ENCODE measurements at regions not wholly inside any gene's neighbourhood (a gene's known extent, or its start where the extent isn't known, plus 50 kb on each side); places are given as distances from the start of the nearest gene placed in this dataset.

DNA sequence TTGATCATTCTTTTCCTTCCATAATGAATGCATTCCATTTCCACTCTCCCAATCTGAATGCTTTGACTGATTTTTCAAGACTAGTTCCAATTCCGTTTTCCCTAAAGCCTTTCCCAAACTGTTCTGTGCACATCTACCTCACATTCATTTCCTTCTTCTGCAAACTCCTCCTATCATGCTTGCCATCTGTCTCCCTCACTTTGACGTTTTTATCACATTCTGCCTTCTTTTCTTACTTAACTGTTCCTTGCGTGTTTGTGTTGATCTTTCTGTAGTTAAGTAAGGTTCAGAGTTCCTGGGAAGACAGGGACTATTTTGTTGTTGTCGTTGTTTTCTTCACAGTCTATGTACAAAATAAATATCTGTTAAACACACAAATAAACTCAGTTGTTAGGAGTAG lies 179.0 kb downstream of the NXPE2 start:
- DNase-seq (ENCODE audit: low read depth in 2 of 3, low spot score in 1 of 3): no peak

DNA sequence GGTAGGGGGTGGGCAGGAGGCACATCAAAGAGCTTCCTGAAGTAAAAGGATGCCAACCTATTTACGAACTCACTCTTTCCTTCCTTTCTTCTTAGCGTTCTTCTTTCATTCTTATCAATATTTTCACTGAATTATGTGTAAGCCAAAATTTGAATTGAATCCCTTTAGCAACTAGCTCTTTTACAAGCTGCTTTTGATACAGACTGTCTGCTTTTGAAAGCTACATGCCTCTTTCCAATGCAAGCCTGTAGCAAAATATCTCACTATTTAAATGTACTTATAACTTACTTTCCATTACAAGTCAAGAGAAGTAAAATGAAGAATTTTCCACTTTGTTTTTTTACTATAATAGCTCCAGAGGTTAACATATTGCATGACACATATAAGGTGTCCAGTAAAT lies 186.6 kb downstream of the NXPE2 start:
- DNase-seq (ENCODE audit: low read depth in 2 of 3, low spot score in 1 of 3): no peak

DNA sequence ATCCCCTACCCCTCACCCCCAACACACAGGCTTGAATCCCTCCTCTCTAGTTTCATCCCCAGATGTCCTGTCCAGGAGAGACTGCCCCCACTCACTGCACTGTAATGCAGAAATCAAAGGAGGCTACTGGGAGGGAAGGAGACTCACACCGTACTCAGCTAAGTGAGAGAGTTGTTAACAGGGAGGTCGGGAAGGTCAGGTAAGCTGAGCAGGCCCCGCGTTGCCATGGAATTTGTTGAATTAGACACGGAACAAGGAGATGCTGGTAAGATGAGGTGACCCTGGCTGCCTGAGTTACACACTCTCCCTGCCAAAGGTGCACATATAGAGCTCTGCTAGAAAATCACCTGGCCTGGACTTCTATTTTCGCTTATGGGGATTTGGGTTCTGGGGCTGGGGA lies 197.9 kb downstream of the NXPE2 start:
- DNase-seq (ENCODE audit: low read depth in 2 of 3, low spot score in 1 of 3): no peak

DNA sequence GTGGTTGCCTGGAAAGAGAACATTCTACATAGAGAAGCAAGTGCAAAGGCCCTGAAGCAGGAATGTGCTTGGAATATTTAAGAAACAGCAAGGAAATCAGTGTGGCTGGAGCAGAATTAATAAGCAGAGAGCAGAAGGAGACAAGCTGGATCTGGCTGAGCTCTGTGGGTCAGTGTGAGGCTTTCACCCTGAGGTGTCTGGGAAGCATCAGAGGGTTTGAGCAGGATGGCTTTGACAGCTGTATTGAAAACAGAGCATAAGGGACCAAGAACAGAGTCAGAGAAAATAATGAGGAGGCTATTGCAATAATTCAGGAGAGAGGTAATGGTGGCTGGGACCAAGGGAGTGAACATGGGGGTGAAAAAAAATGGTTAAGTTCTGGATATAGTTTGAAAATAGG lies 199.6 kb downstream of the NXPE2 start:
- DNase-seq (ENCODE audit: low read depth in 2 of 3, low spot score in 1 of 3): no peak

DNA sequence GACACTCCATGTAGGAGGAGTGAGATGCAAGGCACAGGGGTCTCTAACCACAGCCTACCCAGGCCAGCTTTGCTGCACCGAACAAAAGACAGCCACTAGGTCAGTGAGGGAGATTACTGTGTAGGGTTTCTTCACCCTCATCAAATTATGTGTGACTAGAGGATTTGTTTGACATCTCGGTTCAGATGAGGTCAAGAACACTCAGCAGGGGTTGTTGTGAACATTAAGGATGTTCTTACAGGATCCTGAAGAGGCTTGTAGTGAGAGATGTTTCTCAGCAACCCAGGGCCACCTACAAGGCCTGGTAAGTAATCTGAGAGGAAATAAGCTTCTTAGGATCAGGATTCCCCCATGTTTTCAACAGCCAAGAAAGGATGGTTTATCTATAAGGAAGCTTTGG lies 202.1 kb downstream of the NXPE2 start:
- no peak for DNase-seq (ENCODE audit: low read depth in 2 of 3, low spot score in 1 of 3)

DNA sequence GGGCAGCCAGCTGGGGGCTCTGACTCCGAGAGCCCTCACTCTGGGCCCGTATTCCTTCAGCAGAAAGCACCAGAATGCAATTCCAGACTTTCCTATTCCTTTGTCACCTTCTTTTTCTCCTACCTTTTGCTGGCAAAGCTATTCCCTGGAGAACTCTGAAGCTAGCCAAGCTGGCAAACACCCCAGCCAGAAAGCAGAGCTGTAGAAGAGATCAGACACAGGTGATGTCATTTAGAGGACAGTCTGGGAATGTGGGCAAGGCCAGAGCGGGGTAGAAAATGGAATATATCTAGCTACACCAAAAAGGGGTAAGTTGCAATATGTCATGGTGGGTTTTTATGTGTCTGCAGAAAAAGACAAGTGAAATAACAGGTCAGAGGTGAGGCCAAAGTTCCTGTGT lies 205.1 kb downstream of the NXPE2 start:
- DNase-seq (ENCODE audit: low read depth in 2 of 3, low spot score in 1 of 3): no peak

DNA sequence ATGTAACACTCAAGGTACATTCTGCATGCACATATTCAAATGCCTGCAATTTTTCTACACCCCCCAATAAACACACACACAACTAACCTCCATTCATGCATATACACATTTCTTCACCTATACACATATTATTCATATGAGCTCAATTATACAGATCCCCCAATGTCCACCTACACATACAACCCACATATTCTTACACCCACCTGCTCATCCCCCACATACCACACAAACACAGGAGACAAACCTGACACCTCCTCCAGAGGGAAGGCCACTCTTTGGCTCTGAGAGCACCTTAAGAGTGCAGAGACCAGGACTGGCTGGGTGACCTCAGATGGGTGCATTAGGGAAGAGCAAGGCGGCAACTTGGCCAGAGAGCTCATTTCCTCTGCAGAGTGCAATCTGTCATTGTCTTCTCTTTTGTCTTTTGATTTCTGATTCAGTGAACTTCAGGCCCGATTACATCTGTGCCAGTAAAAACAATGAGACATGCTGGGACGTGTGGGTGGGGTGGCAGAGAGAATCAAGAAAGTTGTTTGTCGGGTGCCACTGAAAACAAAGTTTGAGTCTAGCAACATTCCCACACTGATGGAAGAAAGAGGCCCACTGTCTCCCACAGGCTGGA lies 208.4 kb downstream of the NXPE2 start:
- no peak for DNase-seq (ENCODE audit: low read depth in 2 of 3, low spot score in 1 of 3)

DNA sequence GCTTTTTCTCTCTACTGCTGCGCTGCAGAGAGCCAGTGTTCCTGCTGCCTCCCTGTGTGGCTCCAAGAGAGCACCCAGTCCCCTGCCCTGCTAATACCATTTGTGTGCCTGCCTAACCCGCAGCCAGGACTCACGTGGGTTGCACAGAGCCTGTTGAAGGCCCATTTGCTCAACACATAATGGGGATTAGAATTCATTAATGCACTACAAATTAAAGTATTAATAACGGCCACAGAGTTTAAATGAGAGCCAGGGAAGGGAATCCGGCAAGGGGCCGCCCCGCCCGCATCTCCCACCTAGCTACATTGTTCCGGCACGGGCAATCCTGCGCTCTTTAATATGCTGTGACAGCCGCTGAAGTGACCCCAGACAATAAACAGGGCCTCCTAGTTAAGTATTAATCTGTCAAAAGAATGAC lies 211.3 kb downstream of the NXPE2 start:
- no peak for DNase-seq (ENCODE audit: low read depth in 2 of 3, low spot score in 1 of 3)

DNA sequence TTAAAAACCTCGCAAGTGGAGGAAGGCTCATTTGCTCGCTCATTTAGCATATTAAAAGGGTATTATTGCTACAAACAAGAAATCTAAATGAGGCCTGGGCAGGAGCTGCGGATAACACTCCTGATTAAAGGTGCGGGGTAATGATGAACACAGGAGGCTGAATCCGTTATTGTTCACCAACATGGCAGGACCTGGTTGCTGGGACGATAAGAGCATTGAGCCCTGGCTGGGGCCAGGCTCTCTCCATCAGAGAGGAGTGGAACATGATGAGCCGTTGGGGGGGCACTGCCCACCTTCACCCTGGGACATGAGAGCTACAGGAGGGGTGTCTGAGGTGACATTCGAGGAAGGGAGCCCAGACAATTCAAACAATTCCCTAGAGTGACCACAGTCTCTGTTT lies 211.7 kb downstream of the NXPE2 start:
- DNase-seq (ENCODE audit: low read depth in 2 of 3, low spot score in 1 of 3): no peak

DNA sequence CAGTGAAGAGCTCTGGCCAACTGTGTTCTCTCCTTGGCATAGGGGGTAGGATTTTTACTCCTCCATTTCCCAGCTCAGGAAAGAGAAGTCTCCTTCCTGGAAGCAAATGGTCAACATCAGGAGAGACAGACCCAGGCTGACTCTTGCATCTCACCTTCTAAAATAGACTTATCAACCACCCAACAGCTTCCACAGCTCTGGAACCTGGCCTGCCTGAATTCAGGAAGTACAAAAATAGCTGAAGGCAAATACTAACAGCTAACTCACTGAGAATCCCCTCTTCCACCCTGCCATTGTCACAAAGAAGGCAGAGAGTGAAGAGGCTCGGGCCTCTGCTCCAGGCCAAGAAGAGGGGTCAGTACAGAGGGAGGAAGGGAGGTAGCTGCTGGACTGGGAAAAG lies 213.6 kb downstream of the NXPE2 start:
- no peak for DNase-seq (ENCODE audit: low read depth in 2 of 3, low spot score in 1 of 3)

DNA sequence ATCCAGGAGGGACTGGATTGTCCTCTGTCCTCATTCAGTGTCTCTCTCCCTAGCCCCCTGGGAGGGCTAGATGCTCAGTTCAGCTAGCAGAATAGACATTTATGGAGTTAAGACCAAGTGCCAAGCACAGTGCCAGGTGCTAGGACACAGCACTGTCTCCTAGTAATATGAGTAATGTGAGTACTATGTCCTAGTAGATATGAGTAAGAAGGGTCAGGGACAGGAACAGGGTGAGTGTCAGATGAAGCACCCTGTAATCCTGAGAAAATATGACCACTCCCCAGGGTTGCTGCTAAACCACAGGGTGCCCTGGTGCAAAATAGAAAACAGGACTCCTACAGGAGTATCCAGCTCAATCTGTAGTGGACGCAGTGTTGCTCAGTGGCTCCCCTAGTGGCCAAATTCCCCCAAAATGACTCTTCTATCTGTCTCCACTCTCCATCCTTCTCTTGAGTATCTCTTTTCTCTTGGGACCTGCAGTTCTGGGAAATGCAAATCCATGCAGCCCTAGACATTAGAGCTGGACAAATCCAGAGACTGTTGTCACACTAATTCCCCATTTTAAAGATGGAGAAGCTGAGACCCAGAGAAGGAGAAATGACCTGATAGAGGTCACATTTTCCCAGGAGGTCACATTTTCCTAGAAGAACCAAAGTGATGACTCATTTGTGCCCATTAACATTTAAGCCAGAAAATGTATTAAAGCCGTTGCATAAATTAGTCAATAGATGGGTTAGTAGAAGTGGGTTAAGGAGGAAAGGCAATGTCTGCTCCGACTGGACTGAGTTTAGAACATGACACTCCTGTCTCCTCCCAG lies 214.3 kb downstream of the NXPE2 start:
- peak in 2 of 3 donors; percentile 2 to 13 for DNase-seq (ENCODE audit: low read depth in 2 of 3, low spot score in 1 of 3)

DNA sequence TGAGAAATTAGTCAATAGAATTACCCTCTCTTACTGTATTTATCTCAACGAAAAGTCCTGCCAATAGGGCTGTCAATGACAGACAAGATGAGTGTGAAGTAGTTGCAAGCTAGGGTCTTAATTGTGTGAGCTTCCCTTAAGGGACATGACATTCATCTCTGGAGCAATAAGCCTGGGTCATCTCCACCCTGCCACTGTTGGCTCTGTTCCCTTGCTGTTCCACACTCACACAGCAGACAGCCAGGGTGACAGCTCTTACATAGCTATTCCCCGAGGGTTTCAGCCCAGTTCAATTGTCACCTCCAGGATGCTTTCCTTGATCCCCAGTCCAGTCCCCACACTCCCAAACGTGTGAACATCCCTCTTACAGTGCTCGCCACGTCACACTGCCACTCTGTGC lies 215.0 kb downstream of the NXPE2 start:
- DNase-seq (ENCODE audit: low read depth in 2 of 3, low spot score in 1 of 3): no peak

DNA sequence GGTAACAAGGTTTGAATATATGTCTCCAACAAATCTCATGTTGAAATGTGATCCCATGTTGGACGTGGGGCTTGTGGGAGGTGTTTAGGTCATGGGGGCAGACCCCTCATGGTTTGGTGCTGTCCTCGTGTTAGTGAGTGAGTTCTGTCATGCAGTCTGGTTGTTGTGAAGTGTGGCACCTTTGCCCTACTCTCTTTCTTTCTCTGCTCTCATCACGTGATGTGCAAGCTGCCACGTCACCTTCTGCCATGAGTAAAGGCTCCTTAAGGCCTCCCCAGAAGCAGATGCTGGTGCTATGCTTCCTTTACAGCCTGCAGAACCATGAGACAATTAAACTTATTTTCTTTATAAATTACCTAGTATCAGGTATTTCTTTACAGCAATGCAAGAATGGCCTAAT lies 218.3 kb downstream of the NXPE2 start:
- no peak for DNase-seq (ENCODE audit: low read depth in 2 of 3, low spot score in 1 of 3)

DNA sequence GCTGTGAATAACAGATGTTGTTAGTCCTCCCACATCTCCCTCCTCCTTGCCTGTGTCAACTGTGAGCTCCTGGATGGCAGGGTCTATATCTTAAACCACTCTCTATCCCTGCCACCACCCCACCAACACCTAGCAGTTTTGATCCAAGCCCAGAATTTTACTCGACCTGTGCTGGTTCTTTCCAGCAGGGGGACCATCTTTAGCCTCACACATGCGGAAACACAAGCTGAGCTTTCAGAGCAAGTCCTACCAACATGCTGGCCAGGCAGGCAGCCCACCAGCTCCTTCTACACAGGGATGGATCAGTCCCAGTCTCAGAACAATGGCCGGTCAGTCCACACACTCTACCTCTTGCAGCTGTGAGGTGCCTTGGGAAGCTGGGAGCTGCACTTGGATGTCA lies 231.5 kb downstream of the NXPE2 start:
- DNase-seq (ENCODE audit: low read depth in 2 of 3, low spot score in 1 of 3): no peak

DNA sequence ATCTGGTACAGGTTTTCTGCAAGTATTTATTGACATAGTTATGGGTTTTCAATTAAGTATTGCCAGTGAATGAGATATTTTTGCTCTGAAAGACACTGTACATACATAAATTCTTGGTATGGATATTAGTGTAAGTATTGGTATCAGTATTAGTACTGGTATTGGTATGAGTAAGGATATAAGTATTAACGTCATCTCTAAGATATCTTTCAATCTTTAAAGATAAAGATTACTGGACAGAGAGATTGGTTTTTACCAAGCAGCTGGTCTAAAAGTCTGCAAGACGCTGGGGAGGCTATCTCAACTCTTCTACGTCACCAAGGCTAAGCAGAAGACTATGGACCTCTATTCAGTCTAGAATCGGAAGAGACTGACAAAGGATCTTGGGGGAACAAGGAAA lies 234.5 kb downstream of the NXPE2 start:
- DNase-seq (ENCODE audit: low read depth in 2 of 3, low spot score in 1 of 3): no peak

DNA sequence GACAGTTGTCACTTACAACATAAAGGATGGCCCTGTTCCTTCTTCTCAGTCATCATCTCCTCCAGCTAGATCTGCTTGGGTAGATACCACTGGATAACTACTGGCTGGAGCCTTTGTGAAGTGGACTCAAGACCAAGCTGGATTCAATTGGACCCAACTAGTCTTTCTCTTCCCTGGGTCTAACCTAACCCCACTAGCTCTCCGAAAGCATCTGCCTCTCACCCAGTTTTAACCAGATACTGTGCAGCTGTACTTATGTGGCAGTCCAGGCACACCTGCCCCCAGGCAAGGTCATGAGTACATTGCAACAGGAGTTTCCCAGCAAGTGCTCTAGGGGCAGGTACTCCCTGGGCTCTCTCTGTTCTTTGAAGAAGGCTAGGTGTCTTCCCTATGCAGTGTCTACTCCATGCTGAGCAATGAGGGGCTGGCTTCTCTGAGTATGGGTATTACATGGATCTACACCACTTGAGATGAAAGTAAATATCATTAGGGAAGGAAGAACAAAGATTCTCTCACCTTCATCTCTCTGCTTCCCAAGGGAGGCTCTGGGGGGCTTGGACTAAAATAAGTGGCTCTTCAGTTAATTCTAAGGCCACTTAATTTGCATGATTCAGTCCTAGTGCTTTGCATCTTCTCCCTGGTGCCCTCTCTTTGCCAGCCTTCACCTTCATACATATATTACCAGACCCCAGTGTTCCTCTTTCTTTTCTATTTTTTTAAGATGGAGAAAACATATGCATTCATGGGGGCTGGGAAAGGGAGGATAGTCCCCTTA lies 236.1 kb downstream of the NXPE2 start:
- no peak for DNase-seq (ENCODE audit: low read depth in 2 of 3, low spot score in 1 of 3)

DNA sequence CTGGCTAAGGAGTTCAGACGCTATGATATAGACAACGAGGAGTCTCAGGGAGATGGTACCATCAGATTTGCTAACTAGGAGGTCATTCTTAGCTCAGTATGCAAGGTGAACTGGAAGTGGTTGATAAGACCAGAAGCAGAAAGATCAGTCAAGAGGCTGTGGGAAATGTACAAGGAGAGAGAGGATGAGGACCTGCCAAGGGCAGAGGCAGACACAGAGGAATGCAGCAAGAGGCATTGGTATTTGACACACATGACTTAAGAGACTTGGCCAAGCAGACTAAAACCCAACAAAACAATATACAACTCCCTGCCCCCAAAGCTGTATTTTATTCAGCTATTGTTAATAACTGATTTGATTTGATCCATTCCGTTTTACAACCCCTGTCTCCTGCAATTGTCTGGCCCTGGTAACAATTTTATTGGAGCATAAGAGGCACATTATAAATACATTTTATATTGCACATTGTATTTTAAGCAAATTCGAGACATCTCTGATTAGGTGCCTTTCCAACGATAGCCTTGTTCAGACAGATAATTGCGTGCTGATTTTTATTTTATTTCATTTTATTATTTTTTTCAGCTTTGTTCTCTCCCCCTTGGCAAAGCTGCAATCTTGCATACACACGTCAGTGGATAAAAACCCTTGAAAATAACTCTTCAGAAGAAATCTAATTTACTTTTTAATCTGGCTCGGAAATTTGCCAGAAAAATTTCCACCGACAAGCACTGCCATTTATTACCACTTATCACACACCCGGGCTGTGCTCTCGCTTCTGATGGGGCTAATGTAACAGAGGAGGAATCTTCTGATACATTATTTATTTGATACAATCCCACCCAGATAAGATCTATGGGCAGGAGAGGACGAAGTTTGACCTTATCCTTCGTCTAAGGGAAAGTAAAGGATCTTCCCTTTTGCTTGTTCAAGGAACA lies 237.8 kb downstream of the NXPE2 start:
- DNase-seq (ENCODE audit: low read depth in 2 of 3, low spot score in 1 of 3): no peak

DNA sequence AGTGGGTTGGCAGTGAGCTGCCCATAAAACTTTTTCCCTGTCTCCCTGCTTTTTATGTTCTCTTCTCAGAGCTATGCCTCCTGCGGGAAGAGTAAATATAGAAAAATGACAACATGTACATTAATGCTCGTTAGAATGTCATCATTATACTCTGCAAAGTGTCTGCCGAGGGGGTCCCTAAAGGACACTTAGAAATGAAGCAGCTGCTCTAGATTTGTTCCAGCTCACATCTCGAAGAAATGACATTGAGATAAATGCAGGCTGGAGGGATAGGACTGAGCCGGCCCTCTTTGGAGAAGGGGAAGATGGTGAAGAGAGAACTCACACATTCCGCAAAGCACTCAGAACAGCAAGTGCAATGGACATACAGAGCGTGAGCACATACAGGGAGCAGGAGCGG lies 240.0 kb downstream of the NXPE2 start:
- DNase-seq (ENCODE audit: low read depth in 2 of 3, low spot score in 1 of 3): no peak

DNA sequence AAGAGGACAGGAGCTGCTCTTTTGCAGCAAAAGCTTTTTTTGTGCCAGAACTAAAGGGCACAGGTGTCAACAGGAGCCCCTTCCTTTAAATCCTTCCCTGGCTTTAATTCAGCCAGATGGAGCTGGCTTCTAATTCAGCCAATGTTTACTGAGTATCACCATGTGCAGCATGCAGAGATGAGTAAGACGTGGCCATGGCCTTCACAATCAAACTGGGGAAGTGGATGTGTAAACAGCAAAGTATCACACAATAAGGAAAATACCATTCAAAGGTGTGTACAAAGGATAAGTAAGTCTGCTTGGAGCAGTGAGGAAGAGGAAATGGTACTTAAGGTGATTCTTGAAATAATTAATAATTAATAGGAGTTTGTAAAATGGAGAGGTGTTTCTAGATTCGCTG lies 243.4 kb downstream of the NXPE2 start:
- no peak for DNase-seq (ENCODE audit: low read depth in 2 of 3, low spot score in 1 of 3)

DNA sequence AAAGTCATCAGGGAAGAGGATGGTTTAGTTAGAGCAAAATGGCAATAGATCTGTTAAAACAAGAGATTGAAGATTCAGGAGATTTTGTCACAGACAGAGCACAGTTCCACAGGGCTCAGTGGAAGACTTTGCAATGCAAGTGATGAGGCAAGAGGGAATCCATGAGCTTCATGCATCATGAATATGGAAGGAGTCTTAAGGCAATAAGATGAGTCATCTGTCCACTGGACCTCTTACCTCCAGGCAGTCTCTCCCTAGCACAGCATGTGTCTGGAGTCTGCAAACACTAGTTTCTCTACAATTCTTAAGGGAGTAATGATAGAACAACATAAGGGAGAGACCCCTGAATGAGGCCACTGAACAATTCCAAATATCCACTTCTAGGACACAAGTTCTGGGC lies 245.7 kb downstream of the NXPE2 start:
- no peak for DNase-seq (ENCODE audit: low read depth in 2 of 3, low spot score in 1 of 3)

DNA sequence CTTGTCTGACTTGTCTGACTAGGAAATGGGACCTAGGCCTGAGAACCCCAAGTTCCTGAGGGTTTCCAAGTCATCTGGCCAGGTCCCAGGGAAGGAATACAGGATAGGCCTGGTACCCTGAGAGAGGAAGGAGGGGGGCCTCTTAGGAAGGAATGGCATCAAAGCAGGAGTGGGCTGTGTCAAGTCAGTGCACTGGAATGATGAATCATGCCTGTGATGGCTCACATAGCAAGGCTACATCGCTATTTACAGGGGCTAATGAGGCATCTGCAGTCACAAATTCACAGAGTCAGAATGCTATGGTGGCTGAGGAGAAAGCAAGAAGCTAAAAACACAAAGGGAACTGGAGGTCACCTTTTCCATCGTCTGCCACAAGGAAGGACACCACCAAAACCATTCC lies 247.3 kb downstream of the NXPE2 start:
- DNase-seq (ENCODE audit: low read depth in 2 of 3, low spot score in 1 of 3): no peak

Data from stimulated activated CD4-positive, alpha-beta T cell treated with anti-CD3 and anti-CD28 coated beads, Interleukin-12 subunit alpha, Interleukin-12 subunit beta, amount 100 ng/mL, for 48 hours (primary cell).